ENCODE measurements at regions not wholly inside any gene's neighbourhood (a gene's known extent, or its start where the extent isn't known, plus 50 kb on each side); places are given as distances from the start of the nearest gene placed in this dataset.

GRCh38 chr1:233459470-233459945 lies 132.0 kb downstream of the MAP3K21 start:
- Mint-ChIP-seq H3K27me3 (ENCODE audit: low read depth) (no peaks in the 10 kb centered on the region), H3K9me3 (peaks cover 8% of the 10 kb centered on the region), H3K4me3 (no peak overlapping the region), H3K36me3 (no peaks in the 10 kb centered on the region; the same call in 1 of the 2 replicates), H3K4me1 (peaks cover 19% of the 10 kb centered on the region), H3K27ac (peak overlapping the region; percentile 6)
- TF ChIP-seq ETV6 (CRISPR knock-in tag; IDR thresholded peaks at IDR 0.05) (no peak), RORB (CRISPR knock-in tag; IDR thresholded peaks at IDR 0.05) (no peak), ZNF121 (CRISPR knock-in tag; IDR thresholded peaks at IDR 0.05) (no peak), ZNF425 (CRISPR knock-in tag; conservative IDR thresholded peaks at IDR 0.05) (no peak), ZNF263 (CRISPR knock-in tag; IDR thresholded peaks at IDR 0.05; ENCODE audit: low read depth) (no peak), MXD4 (CRISPR knock-in tag; IDR thresholded peaks at IDR 0.05; ENCODE audit: borderline replicate concordance) (no peak), ZNF138 (CRISPR knock-in tag; conservative IDR thresholded peaks at IDR 0.05) (no peak), E2F1 (CRISPR knock-in tag; IDR thresholded peaks at IDR 0.05) (no peak), EMX1 (CRISPR knock-in tag; IDR thresholded peaks at IDR 0.05) (no peak), ZNF423 (CRISPR knock-in tag; IDR thresholded peaks at IDR 0.05) (no peak), AFF4 (CRISPR knock-in tag; IDR thresholded peaks at IDR 0.05; ENCODE audit: borderline replicate concordance) (no peak), ATF1 (CRISPR knock-in tag; IDR thresholded peaks at IDR 0.05) (no peak), CTCF (IDR thresholded peaks at IDR 0.05) (no peak), ZBTB21 (CRISPR knock-in tag; IDR thresholded peaks at IDR 0.05; ENCODE audit: borderline replicate concordance) (no peak), ZNF219 (CRISPR knock-in tag; IDR thresholded peaks at IDR 0.05; ENCODE audit: borderline replicate concordance) (no peak), GABPB1 (CRISPR knock-in tag; IDR thresholded peaks at IDR 0.05) (no peak), ZNF281 (CRISPR knock-in tag; IDR thresholded peaks at IDR 0.05) (no peak), NFATC4 (CRISPR knock-in tag; IDR thresholded peaks at IDR 0.05) (no peak)
- DNase-seq (ENCODE audit: low spot score) = no peak
- POLR2A ChIA-PET = no interaction called here
- CTCF ChIA-PET = interaction anchor here (1.4 kb wide), 1 partner anchor 14 kb away, joined by 3 read pairs; no protein-coding TSS in a partner anchor
- no peak for ATAC-seq
